ENCODE measurements at regions not wholly inside any gene's neighbourhood (a gene's known extent, or its start where the extent isn't known, plus 50 kb on each side); places are given as distances from the start of the nearest gene placed in this dataset.

- Mint-ChIP-seq H3K4me1 (no peaks in the 10 kb centered on the region), H3K27me3 (no peaks in the 10 kb centered on the region), H3K4me3 (no peak overlapping the region), H3K9me3 (peaks cover 5% of the 10 kb centered on the region), H3K36me3 (no peaks in the 10 kb centered on the region), H3K27ac (no peak overlapping the region)
- no peak for DNase-seq (ENCODE audit: low spot score in 2 of 2)
- ATAC-seq (ENCODE audit: low read depth) = no peak
Measured at GRCh38 chr22:48866906-48867681, 960.6 kb downstream of the BRD1 start.

DNA sequence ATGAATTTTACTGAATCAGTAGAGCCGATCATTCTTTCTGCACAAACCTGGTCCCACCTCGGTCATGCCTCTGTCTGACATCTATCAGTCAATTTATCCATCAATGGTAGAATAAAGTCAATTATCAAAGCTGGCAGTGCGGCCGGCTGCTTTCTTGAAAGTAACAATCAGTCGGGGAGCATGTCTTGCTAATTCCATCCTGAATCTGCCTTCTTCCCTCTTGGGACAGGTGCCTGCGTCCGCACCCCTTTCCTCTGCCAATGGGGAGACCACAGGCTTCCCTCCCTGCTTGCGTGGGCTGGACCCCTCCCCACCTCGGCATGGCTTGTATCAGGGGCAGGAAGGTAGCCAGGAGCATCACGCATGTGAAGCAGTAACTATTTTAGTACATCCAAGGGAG is 962.9 kb downstream of the BRD1 start:
- no peak for ATAC-seq (ENCODE audit: low read depth)
- Mint-ChIP-seq H3K4me3 (no peak overlapping the region), H3K36me3 (no peaks in the 10 kb centered on the region), H3K9me3 (peaks cover 3% of the 10 kb centered on the region), H3K27me3 (no peaks in the 10 kb centered on the region), H3K4me1 (no peaks in the 10 kb centered on the region), H3K27ac (no peak overlapping the region)
- no peak for DNase-seq (ENCODE audit: low spot score in 2 of 2)

- Mint-ChIP-seq H3K27ac (no peak overlapping the region), H3K36me3 (no peaks in the 10 kb centered on the region), H3K9me3 (peaks cover 3% of the 10 kb centered on the region), H3K4me1 (no peaks in the 10 kb centered on the region), H3K4me3 (no peak overlapping the region), H3K27me3 (peaks cover 2% of the 10 kb centered on the region)
- ATAC-seq (ENCODE audit: low read depth) (no peak), DNase-seq (ENCODE audit: low spot score in 2 of 2) (no peak)
Measured at GRCh38 chr22:48863965-48864528, 963.6 kb downstream of the BRD1 start.

DNA sequence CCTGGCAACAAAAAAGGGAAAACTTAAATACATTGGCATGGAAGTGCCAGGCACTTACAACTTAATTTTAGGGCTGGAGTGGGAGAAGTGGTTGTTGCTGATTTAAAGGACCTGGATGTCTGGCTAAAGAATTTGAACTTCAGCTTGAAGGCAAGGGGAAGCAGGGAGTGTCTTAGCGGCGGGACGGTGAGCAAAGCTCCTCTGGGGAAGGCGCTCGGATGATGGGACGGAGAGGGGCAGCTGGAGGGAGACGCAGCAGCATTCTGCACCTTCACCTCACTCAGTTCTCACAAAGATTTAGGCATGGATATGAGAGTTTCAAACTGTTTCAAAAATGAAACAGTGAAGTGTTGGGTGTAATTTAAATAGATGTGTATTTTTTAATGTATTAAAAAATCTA is 967.1 kb downstream of the BRD1 start:
- H3K9me3 Mint-ChIP-seq = peaks cover 8% of the 10 kb centered on the region
- H3K36me3 Mint-ChIP-seq = no peaks in the 10 kb centered on the region
- no peak overlapping the region for H3K4me3 Mint-ChIP-seq
- no peaks in the 10 kb centered on the region for H3K4me1 Mint-ChIP-seq
- H3K27ac Mint-ChIP-seq = no peak overlapping the region
- no peak for ATAC-seq (ENCODE audit: low read depth)
- H3K27me3 Mint-ChIP-seq = peaks cover 4% of the 10 kb centered on the region
- no peak for DNase-seq (ENCODE audit: low spot score in 2 of 2)

DNA sequence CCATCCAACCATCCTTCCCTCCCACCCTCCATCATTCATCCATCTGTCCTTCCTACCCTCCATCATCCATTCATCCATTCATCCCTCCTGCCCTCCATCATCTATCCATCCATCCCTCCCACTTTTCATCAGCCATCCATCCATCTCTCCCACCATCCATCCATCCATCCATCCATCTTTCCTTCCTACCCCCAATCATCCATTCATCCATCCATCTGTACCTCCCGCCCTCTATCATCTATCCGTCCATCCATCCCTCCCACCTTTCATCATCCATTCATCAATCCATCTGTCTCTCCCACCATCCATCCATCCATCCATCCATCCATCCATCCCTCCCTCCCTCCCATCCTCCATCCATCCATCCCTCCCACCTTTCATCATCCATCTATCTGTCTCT is 968.8 kb downstream of the BRD1 start:
- DNase-seq (ENCODE audit: low spot score in 2 of 2) (no peak), ATAC-seq (ENCODE audit: low read depth) (no peak)
- H3K4me1 Mint-ChIP-seq = no peaks in the 10 kb centered on the region
- no peak overlapping the region for H3K4me3 Mint-ChIP-seq
- H3K9me3 Mint-ChIP-seq = peaks cover 12% of the 10 kb centered on the region
- peaks cover 8% of the 10 kb centered on the region for H3K27me3 Mint-ChIP-seq
- H3K36me3 Mint-ChIP-seq = no peaks in the 10 kb centered on the region
- no peak overlapping the region for H3K27ac Mint-ChIP-seq

GRCh38 chr22:48858121-48858520 is 969.6 kb downstream of the BRD1 start:
- no peak overlapping the region for H3K4me3 Mint-ChIP-seq
- ATAC-seq (ENCODE audit: low read depth) = no peak
- no peak for DNase-seq (ENCODE audit: low spot score in 2 of 2)
- H3K4me1 Mint-ChIP-seq = no peaks in the 10 kb centered on the region
- no peaks in the 10 kb centered on the region for H3K36me3 Mint-ChIP-seq
- no peak overlapping the region for H3K27ac Mint-ChIP-seq
- H3K9me3 Mint-ChIP-seq = peaks cover 12% of the 10 kb centered on the region
- peaks cover 8% of the 10 kb centered on the region for H3K27me3 Mint-ChIP-seq

DNA sequence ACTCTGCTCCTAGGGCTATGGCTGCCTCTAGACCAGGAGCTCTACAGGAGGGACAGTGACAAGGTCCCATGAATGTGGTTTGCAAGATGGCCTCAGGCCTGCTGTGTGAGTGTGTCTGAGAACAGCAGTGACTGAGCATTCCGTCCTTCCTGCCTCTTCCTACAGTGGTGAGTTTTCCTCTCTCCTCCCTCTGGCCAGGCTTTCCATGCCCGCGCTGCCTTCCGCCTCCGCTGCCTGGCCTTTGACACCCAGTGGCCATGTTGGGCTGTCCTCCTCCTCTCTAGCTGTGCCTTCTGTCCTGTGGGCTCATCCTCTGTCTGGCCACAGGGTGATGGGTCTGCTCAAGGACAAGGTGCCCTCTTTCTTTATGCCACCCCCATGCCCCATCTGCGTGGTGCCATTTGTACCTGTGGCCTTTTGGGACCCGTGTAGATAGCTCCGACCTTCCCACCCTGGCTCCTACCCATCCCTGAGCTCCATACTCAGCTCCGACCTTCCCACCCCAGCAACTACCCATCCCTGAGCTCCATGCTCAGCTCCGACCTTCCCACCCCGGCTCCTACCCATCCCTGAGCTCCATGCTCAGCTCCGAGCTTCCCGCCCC is 970.4 kb downstream of the BRD1 start:
- DNase-seq (ENCODE audit: low spot score in 2 of 2) (no peak), ATAC-seq (ENCODE audit: low read depth) (no peak)
- H3K4me3 Mint-ChIP-seq = no peak overlapping the region
- H3K9me3 Mint-ChIP-seq = peaks cover 12% of the 10 kb centered on the region
- H3K4me1 Mint-ChIP-seq = no peaks in the 10 kb centered on the region
- no peaks in the 10 kb centered on the region for H3K36me3 Mint-ChIP-seq
- H3K27ac Mint-ChIP-seq = no peak overlapping the region
- peaks cover 8% of the 10 kb centered on the region for H3K27me3 Mint-ChIP-seq

DNA sequence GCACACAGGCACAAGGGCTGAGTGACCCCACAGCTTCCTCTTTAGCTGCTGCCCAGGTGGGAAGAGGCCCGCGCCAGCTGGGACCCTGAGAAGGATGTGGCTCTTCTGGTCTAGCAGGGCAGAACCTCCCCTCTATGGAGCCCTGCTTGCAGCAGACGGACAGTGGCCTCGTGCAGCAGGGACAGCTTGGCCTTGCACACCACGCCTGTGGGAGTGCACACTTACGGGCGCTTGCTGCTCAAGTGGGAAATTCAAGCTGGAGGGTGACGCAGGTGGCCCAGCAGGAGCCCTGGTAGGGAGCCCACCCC is 971.4 kb downstream of the BRD1 start:
- H3K9me3 Mint-ChIP-seq = peaks cover 10% of the 10 kb centered on the region
- H3K36me3 Mint-ChIP-seq = no peaks in the 10 kb centered on the region
- no peak overlapping the region for H3K4me3 Mint-ChIP-seq
- H3K27ac Mint-ChIP-seq = no peak overlapping the region
- no peaks in the 10 kb centered on the region for H3K4me1 Mint-ChIP-seq
- DNase-seq (ENCODE audit: low spot score in 2 of 2) (no peak), ATAC-seq (ENCODE audit: low read depth) (no peak)
- peaks cover 8% of the 10 kb centered on the region for H3K27me3 Mint-ChIP-seq

DNA sequence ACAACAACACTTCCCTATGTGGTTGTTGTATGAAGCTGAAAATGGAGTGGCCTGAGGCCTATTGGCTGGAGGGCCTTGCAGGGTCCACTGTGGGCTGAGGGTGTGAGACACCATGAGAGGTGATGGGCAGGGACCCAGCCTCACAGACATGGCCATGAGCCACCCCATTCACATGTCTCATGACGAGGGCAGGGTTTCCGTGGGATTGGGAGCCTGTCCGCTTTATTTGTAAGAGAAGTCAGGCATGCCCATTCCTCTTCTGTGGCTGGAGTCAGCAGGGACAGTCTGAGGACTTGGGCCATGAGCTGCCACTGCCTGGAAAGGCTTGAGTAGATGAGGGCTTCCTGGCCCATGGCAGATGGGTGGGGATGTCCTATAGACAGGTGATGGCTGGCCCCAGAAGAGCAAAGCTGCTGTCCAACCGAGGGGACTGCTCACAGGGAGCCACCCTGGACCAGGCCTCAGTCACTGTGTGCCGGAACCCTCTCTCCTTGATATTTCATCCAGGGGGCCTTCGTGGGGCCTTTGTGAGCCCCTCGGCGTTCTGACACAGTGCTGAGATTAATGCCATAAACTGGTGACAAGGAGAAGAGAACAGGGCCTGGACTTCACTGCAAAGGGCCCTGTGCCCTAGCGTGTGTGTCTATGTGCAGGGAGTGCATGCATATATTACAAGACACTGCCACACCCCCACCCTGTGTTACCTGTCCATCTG is 971.9 kb downstream of the BRD1 start:
- no peak for DNase-seq (ENCODE audit: low spot score in 2 of 2)
- ATAC-seq (ENCODE audit: low read depth) = no peak
- H3K27ac Mint-ChIP-seq = no peak overlapping the region
- H3K4me3 Mint-ChIP-seq = no peak overlapping the region
- H3K36me3 Mint-ChIP-seq = no peaks in the 10 kb centered on the region
- H3K27me3 Mint-ChIP-seq = peaks cover 8% of the 10 kb centered on the region
- H3K9me3 Mint-ChIP-seq = peaks cover 12% of the 10 kb centered on the region
- H3K4me1 Mint-ChIP-seq = no peaks in the 10 kb centered on the region

DNA sequence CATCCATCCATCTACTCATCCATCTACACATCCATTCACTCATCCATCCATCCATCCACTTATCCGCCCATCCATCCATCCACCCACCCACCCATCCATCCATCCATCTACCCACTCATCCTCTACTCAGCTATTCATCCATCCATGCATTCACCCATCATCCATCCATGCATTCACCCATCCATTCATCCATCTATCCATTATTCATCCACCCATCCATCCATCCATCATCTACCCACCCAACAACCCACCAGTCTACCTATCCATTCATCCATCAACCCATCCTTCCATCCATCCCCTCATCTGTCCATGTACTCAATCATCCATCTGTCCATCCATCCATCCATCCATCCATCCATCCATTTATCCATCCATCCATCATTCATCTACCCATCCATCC is 972.7 kb downstream of the BRD1 start:
- DNase-seq (ENCODE audit: low spot score in 2 of 2) (no peak), ATAC-seq (ENCODE audit: low read depth) (no peak)
- Mint-ChIP-seq H3K27me3 (peaks cover 8% of the 10 kb centered on the region), H3K36me3 (no peaks in the 10 kb centered on the region), H3K27ac (no peak overlapping the region), H3K4me1 (no peaks in the 10 kb centered on the region), H3K4me3 (no peak overlapping the region), H3K9me3 (peaks cover 12% of the 10 kb centered on the region)

- Mint-ChIP-seq H3K4me1 (no peaks in the 10 kb centered on the region), H3K36me3 (no peaks in the 10 kb centered on the region), H3K27me3 (peaks cover 8% of the 10 kb centered on the region), H3K4me3 (no peak overlapping the region), H3K27ac (no peak overlapping the region), H3K9me3 (peaks cover 13% of the 10 kb centered on the region)
- ATAC-seq (ENCODE audit: low read depth) = no peak
- no peak for DNase-seq (ENCODE audit: low spot score in 2 of 2)
Measured at GRCh38 chr22:48853627-48854240, 973.9 kb downstream of the BRD1 start.

DNA sequence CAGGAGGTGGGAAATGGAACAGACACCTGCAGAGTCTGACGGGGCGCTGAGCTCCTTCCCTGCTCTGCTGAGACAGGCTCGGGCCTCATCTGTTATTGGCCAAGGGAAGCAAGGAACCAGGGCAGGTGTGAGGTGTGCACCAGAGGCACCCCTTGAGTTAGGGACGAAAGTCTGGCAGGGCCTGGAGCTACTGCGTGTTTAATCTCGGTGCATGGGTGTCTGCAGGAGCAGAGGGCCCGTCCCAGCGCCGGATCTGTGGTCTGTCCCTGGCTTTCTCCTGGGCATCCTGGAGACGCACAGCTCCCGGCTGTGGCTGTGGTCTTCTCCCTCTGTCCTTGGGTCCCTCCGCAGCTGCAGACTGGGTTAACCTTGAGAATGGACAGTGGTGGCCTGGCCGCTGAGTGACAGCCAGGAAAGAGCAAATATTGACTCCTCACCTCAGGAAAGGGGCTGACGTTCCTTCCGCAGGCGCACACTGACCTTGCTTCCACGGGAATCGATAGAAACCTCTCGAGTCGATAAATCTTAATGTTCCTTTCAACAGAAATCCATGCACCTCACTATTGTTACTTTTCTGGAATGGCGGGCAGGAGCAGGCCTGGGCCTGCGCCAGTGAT is 975.6 kb downstream of the BRD1 start:
- no peak overlapping the region for H3K27ac Mint-ChIP-seq
- H3K4me3 Mint-ChIP-seq = no peak overlapping the region
- ATAC-seq (ENCODE audit: low read depth) (no peak), DNase-seq (ENCODE audit: low spot score in 2 of 2) (no peak)
- peaks cover 9% of the 10 kb centered on the region for H3K9me3 Mint-ChIP-seq
- no peaks in the 10 kb centered on the region for H3K36me3 Mint-ChIP-seq
- H3K27me3 Mint-ChIP-seq = peaks cover 5% of the 10 kb centered on the region
- no peaks in the 10 kb centered on the region for H3K4me1 Mint-ChIP-seq

- no peak overlapping the region for H3K4me3 Mint-ChIP-seq
- H3K9me3 Mint-ChIP-seq = peaks cover 9% of the 10 kb centered on the region
- H3K36me3 Mint-ChIP-seq = no peaks in the 10 kb centered on the region
- no peak for DNase-seq (ENCODE audit: low spot score in 2 of 2)
- no peak for ATAC-seq (ENCODE audit: low read depth)
- no peak overlapping the region for H3K27ac Mint-ChIP-seq
- no peaks in the 10 kb centered on the region for H3K4me1 Mint-ChIP-seq
- H3K27me3 Mint-ChIP-seq = peaks cover 8% of the 10 kb centered on the region
Measured at GRCh38 chr22:48850658-48851287, 976.9 kb downstream of the BRD1 start.
